ENCODE measurements at regions not wholly inside any gene's neighbourhood (a gene's known extent, or its start where the extent isn't known, plus 50 kb on each side); places are given as distances from the start of the nearest gene placed in this dataset.

- Histone ChIP-seq H2AFZ (ENCODE audit: low read depth, low read length) (peak overlapping the region; percentile 36), H3K4me1 (ENCODE audit: control insufficient read depth, extremely low read depth, insufficient read depth, low read length) (peaks cover 24% of the 10 kb centered on the region), H3K79me2 (ENCODE audit: control insufficient read depth, insufficient read depth, low read length) (no peaks in the 10 kb centered on the region), H3K9me3 (replicated peaks; ENCODE audit: control insufficient read depth, insufficient read depth, low read length) (no peaks in the 10 kb centered on the region), H3K36me3 (ENCODE audit: control insufficient read depth in 2 of 2, extremely low read depth in 1 of 2, insufficient read depth in 2 of 2, low read length in 2 of 2) (no peaks in the 10 kb centered on the region), H3K27ac (ENCODE audit: insufficient read depth, low read depth, low read length) (peak overlapping the region; percentile 8), H3K9ac (replicated peaks; ENCODE audit: extremely low read depth, insufficient read depth, low read length) (no peak overlapping the region), H3K27me3 (ENCODE audit: control insufficient read depth in 2 of 2, insufficient read depth in 2 of 2, low read length in 2 of 2) (no peaks in the 10 kb centered on the region), H3K9me1 (replicated peaks; ENCODE audit: control insufficient read depth, extremely low read depth, insufficient read depth, low read length) (no peaks in the 10 kb centered on the region), H4K20me1 (replicated peaks; ENCODE audit: control insufficient read depth, extremely low read depth, insufficient read depth, low read length) (no peaks in the 10 kb centered on the region), H3K4me2 (ENCODE audit: insufficient read depth, low read length) (peak overlapping the region; percentile 30), H3K4me3 (replicated peaks in 1 of 3; ENCODE audit: insufficient read depth in 1 of 3, low read depth in 1 of 3, low read length in 3 of 3) (no peak overlapping the region)
- FAIRE-seq (peak; percentile 99), DNase-seq (ENCODE audit: low read depth, low spot score) (peak; percentile 58)
- ChIA-PET CTCF (interaction anchor here (0.9 kb wide), 1 partner anchor 10 kb away, joined by 3 read pairs; no protein-coding TSS in a partner anchor), POLR2A (no interaction called here)
- intact Hi-C loops (cut with micrococcal nuclease) (no loop called here), dilution Hi-C loops (cut with MboI; ENCODE audit: extremely low pct_ligation_motif_present, low sequenced_read_pairs) (no loop called here)
- TF ChIP-seq POLR2AphosphoS5 (IDR thresholded peaks at IDR 0.05; ENCODE audit: insufficient read depth, low read depth, low read length): no peak
- no peak for TF ChIP-seq POLR2A (IDR thresholded peaks at IDR 0.05; ENCODE audit: low read depth, low read length)
- TF ChIP-seq MYC (IDR thresholded peaks at IDR 0.05; ENCODE audit: low read depth, low read length): no peak
- TF ChIP-seq MAX (IDR thresholded peaks at IDR 0.05; ENCODE audit: insufficient read depth, insufficient read length): no peak
- TF ChIP-seq EZH2 (IDR thresholded peaks at IDR 0.05; ENCODE audit: borderline replicate concordance, low read depth, low read length, severe bottlenecking): no peak
- TF ChIP-seq, protein P1, sequence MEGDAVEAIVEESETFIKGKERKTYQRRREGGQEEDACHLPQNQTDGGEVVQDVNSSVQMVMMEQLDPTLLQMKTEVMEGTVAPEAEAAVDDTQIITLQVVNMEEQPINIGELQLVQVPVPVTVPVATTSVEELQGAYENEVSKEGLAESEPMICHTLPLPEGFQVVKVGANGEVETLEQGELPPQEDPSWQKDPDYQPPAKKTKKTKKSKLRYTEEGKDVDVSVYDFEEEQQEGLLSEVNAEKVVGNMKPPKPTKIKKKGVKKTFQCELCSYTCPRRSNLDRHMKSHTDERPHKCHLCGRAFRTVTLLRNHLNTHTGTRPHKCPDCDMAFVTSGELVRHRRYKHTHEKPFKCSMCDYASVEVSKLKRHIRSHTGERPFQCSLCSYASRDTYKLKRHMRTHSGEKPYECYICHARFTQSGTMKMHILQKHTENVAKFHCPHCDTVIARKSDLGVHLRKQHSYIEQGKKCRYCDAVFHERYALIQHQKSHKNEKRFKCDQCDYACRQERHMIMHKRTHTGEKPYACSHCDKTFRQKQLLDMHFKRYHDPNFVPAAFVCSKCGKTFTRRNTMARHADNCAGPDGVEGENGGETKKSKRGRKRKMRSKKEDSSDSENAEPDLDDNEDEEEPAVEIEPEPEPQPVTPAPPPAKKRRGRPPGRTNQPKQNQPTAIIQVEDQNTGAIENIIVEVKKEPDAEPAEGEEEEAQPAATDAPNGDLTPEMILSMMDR (IDR thresholded peaks at IDR 0.05; ENCODE audit: extremely low read depth in 1 of 2, insufficient read depth in 1 of 2, low read depth in 1 of 2, low read length in 2 of 2): no peak
- no peak for TF ChIP-seq GATA2 (IDR thresholded peaks at IDR 0.05; ENCODE audit: insufficient read depth, insufficient read length, low read depth, low read length)
- TF ChIP-seq JUN (IDR thresholded peaks at IDR 0.05; ENCODE audit: borderline replicate concordance, insufficient read depth, insufficient read length, low read depth): no peak
- no peak for TF ChIP-seq FOS (IDR thresholded peaks at IDR 0.05; ENCODE audit: borderline replicate concordance, insufficient read depth, low read length)
- BruUV-seq (replicated peaks): no TSS peak
These were observed 166.5 kb downstream of the C9orf152 start for GRCh38 chr9:110041452-110041851.

All from endothelial cell of umbilical vein (primary cell).